ENCODE measurements at regions not wholly inside any gene's neighbourhood (a gene's known extent, or its start where the extent isn't known, plus 50 kb on each side); places are given as distances from the start of the nearest gene placed in this dataset.

- DNase-seq (ENCODE audit: low read depth, low spot score): no peak
These were observed 556.9 kb downstream of the DNAJB9 start for GRCh38 chr7:109126404-109127050.

- no peak for DNase-seq (ENCODE audit: low read depth, low spot score)
These were observed 557.5 kb downstream of the DNAJB9 start for GRCh38 chr7:109127145-109127544.

GRCh38 chr7:109131141-109131540, 561.5 kb downstream of the DNAJB9 start:
- no peak for DNase-seq (ENCODE audit: low read depth, low spot score)

- no peak for DNase-seq (ENCODE audit: low read depth, low spot score)
These were observed 567.2 kb downstream of the DNAJB9 start for GRCh38 chr7:109136893-109137292.

GRCh38 chr7:109154748-109155147, 585.1 kb downstream of the DNAJB9 start:
- DNase-seq (ENCODE audit: low read depth, low spot score): no peak

GRCh38 chr7:109158246-109158645, 588.6 kb downstream of the DNAJB9 start:
- no peak for DNase-seq (ENCODE audit: low read depth, low spot score)

- no peak for DNase-seq (ENCODE audit: low read depth, low spot score)
These were observed 607.0 kb downstream of the DNAJB9 start for GRCh38 chr7:109176661-109177060.

- no peak for DNase-seq (ENCODE audit: low read depth, low spot score)
These were observed 608.7 kb downstream of the DNAJB9 start for GRCh38 chr7:109178342-109178741.

GRCh38 chr7:109179601-109180000, 609.9 kb downstream of the DNAJB9 start:
- no peak for DNase-seq (ENCODE audit: low read depth, low spot score)

GRCh38 chr7:109190766-109191398, 621.2 kb downstream of the DNAJB9 start:
- no peak for DNase-seq (ENCODE audit: low read depth, low spot score)

GRCh38 chr7:109206196-109206595, 636.5 kb downstream of the DNAJB9 start:
- no peak for DNase-seq (ENCODE audit: low read depth, low spot score)

- no peak for DNase-seq (ENCODE audit: low read depth, low spot score)
These were observed 643.4 kb downstream of the DNAJB9 start for GRCh38 chr7:109213081-109213480.

- DNase-seq (ENCODE audit: low read depth, low spot score): no peak
These were observed 645.7 kb downstream of the DNAJB9 start for GRCh38 chr7:109215341-109215740.

- no peak for DNase-seq (ENCODE audit: low read depth, low spot score)
These were observed 654.4 kb downstream of the DNAJB9 start for GRCh38 chr7:109224100-109224499.

GRCh38 chr7:109226699-109227098, 657.0 kb downstream of the DNAJB9 start:
- DNase-seq (ENCODE audit: low read depth, low spot score): no peak

GRCh38 chr7:109235316-109235715, 665.6 kb downstream of the DNAJB9 start:
- no peak for DNase-seq (ENCODE audit: low read depth, low spot score)

- no peak for DNase-seq (ENCODE audit: low read depth, low spot score)
These were observed 676.8 kb downstream of the DNAJB9 start for GRCh38 chr7:109246330-109247077.

GRCh38 chr7:109256762-109257560, 687.3 kb downstream of the DNAJB9 start:
- DNase-seq (ENCODE audit: low read depth, low spot score): no peak

GRCh38 chr7:109259151-109259550, 689.5 kb downstream of the DNAJB9 start:
- no peak for DNase-seq (ENCODE audit: low read depth, low spot score)

- no peak for DNase-seq (ENCODE audit: low read depth, low spot score)
These were observed 692.1 kb downstream of the DNAJB9 start for GRCh38 chr7:109261781-109262180.

- no peak for DNase-seq (ENCODE audit: low read depth, low spot score)
These were observed 696.9 kb downstream of the DNAJB9 start for GRCh38 chr7:109266610-109267009.

- DNase-seq (ENCODE audit: low read depth, low spot score): no peak
These were observed 706.7 kb downstream of the DNAJB9 start for GRCh38 chr7:109276348-109276747.

All from brain pericyte (primary cell).